HG03097 (cell line): ENCODE measurements at regions not wholly inside any gene's neighbourhood (a gene's known extent, or its start where the extent isn't known, plus 50 kb on each side); places are given as distances from the start of the nearest gene placed in this dataset.
"Not testable (repeated sequence)": the region's sequence is repeated elsewhere in the genome, so short reads cannot be mapped to it uniquely, and the experiment has no call there.

Experiments used
- ATAC-seq: cut with Tn5 transposase; IDR thresholded peaks from one replicate; pipeline ENCODE4 v1.9.1; 2021; ENCODE audit not compliant: unreplicated experiment, low FRiP score

GRCh38 chr1:182003953-182004586, 57.4 kb downstream of the ZNF648 start:
- ATAC-seq, result no peak

GRCh38 chr1:182003025-182003725, 58.3 kb downstream of the ZNF648 start:
- no peak for ATAC-seq

DNA sequence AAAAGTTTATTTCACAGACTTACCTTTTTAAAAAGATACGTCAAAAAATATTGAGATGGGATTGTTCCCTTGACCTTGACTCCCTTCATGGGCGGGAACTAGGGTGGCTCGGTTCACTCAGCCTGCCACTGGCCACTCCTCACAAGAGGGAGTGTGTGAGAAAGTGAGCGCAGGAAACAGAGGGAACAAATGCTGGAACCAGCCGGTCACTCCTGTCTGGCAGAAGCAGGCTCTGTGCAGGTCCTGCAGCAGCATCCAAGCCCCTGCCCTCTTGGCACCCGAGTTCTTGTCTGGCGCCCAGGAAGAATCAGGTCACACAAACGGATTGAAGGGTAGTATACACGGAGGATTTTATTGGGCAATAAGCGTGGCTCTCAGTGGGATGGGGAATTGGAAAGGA, 58.9 kb downstream of the ZNF648 start:
- ATAC-seq, result no peak

DNA sequence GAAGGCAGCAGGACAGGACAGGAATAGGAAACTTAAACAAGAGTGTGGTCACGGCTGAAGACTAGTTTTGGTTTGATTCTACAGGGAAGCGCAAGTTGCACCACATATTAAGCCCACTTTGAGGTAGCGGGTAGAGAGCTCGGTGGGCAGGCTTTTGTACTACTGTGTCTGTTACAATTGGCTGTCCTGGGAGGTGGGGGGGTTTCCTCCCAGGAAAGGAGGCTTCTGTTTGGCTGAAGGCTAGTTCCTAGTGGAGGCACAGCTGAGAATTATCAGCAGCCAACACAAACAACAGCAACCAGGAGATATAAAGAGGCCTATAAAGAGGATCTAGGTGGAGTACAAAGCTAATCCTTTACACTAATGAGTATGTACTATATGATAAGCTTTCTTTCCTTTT, 62.7 kb downstream of the ZNF648 start:
- no peak for ATAC-seq

DNA sequence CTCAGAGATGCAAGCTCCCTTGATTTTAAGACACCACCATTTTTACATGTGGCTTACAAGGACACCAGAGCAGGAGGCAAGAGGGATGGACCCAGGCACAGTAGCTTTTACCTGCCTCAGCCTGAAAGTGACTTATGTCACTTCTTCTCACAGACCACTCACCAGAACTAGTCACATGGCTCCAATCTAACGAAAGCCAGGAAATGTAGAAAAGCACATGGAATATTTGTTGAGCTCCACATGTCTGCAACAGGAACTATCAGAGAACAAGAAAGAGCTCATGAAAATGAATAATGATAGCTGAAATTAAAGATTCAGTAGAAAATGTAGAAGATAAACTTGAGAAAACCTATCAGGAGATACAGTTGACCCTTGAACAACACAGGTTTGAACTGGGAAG, 69.4 kb downstream of the ZNF648 start:
- no peak for ATAC-seq

- no peak for ATAC-seq
Measured at GRCh38 chr1:181990728-181991127, 70.8 kb downstream of the ZNF648 start.

GRCh38 chr1:181989261-181989920, 72.1 kb downstream of the ZNF648 start:
- ATAC-seq, result no peak

DNA sequence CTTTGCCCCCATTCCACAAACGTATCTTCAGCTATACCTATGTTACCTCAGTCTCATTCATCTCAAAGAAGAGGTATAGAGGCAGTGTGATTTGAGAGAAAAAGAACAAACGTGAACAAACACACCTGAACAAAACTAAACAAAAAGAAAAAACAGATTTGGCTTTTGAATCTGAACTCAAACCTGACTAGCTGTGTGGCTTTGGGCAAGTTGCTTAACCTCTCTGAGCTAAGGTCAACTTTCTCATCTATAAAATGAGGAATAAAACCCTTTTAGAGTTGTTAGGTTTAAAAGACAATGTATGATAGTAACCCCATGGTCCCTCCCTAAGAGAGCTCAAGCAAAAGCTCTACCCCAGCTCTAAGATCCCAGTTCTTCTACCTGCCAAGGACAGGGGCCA, 73.5 kb downstream of the ZNF648 start:
- ATAC-seq, result no peak

DNA sequence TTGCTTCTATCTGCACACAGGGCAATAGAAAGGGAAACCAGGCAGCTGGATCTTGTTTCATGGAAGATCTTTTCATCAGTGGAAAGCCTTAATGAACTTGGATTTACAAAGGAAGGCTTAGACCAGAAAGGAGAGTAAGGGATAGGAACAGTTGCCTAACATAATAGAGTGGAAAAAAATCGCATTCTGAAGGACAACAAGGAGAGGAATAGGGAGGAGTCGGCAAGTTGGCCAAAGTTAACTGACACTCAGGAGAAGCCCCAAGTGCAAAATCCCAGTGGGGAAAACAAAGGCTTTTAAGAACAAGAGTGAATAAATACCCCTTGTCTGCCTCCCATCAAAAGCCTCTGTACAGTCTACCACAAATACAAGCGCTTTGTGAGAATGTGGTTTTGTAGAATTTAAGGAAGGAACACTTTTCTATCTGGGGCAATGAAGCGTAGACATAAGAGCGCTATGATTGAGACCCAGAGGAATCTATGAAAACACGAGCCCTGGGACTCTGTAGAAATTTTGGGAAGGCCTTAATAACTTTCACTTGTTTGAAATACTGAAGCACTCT, 74.1 kb downstream of the ZNF648 start:
- no peak for ATAC-seq

DNA sequence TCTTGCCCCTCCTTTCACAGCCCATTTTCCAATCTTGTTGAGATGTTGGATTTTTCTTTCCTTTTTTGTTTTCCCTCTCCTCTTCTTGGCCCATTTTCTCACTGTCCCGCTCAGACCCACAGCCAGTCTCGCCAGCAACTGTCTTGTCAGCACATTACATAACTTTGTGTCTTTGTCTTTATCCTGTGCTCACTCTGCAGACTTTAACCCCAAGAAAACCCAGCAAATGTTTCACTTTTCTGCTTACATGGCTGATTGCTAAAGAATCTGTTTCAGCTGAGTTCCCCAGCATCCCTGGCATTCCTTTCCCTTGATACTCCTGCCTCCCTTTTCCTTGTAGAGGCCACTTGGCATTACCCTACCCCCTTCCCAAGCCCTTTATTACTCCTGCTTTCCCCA, 74.6 kb downstream of the ZNF648 start:
- no peak for ATAC-seq

- no peak for ATAC-seq
Measured at GRCh38 chr1:181985936-181986906, 75.3 kb downstream of the ZNF648 start.

DNA sequence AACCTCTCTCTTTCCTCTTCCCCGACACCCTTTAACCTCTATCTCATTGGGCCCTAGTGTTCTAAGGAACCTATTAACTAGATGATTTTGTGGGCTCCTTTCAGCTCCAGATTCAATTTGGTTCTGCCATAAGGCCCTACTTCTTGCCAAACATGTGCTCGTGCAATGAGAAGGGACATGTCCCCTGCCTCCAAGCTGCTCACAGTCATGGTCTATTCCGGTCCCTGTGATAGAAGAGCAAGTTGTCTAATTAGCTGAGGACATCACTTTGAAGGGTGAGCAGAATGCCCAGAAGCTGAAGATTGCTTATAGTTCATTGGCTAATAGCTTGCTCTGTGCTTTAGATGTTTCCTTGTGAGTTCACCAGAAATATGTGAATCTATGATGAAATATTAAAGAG, 76.2 kb downstream of the ZNF648 start:
- ATAC-seq, result no peak

GRCh38 chr1:181984006-181984405, 77.5 kb downstream of the ZNF648 start:
- no peak for ATAC-seq

DNA sequence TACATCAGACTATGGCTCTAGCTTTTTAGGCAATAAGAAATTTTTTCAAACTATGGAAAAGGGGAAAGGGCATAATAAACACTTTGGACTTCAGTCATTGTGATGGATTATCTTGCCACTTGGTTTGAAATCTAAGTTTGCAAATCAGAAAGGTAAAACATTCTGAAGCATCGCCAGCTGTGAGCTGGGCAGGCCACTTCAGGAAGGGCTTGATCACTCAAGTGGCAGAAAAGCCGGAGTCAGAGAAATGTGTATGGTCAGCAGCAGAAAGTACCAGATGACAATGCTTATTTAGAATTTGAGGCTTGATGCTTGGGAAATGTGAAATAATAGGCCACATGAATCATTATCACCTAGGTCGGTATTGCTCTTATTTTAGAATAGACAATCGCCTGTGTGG, 79.7 kb downstream of the ZNF648 start:
- ATAC-seq, result no peak

DNA sequence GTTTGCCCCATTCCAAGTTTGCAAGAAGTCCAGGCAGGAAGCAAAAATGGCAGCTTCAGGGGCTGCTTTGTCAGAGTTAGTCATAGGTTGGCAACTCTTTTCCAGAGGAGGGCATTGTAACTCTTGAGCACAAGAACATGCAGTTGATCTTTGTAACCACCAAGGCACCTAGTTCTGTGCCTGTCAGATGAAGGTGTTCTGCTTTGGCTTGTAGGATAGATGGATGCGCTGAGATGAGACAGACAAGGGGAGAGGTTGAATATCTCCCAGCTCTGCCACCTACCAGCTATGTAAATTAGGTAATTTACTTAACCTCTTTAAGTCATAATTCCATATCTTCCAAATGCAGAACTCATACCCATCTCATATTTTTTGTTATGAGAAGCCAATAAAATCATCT, 89.3 kb downstream of the ZNF648 start:
- ATAC-seq, result no peak

DNA sequence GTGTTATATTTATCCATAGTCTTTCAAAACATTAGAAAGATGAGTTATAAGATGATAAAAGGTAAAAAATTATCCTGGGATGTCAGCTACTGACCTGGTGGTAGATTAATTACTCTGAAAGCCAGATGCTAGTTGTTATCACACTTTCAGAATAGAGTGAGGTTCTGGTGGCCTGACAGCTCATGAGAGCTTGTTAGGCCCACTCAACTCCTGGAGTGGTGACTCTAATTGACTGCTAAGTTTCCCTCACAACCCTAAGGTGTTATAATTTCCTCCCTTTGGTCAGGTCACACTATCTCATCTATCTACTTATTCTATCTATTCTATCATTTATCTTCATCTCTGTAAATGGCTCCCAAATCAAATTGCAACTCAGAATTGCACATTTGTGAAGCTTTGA, 90.1 kb downstream of the ZNF648 start:
- no peak for ATAC-seq

DNA sequence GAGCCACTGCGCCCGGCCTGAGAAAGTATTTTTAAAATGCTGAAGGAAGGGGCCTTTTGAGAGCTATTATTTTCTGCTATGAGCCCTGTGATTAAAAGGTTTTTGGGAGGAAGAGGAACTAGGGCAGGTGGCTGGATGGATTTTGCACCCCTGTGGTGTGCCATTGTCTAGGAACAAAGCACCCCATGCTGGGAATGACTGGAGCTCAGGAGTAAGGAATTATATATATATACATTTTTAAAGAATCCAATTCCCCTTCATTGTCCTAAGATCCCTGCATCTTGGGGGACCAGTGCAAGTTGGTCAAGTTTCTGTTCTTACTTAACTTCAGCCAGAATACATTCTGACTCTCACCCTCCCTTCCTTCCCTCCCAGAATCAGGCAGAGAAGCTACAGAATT, 91.6 kb downstream of the ZNF648 start:
- ATAC-seq, result no peak

- not testable (repeated sequence) for ATAC-seq
Measured at GRCh38 chr1:181954696-181955095, 106.8 kb downstream of the ZNF648 start.

DNA sequence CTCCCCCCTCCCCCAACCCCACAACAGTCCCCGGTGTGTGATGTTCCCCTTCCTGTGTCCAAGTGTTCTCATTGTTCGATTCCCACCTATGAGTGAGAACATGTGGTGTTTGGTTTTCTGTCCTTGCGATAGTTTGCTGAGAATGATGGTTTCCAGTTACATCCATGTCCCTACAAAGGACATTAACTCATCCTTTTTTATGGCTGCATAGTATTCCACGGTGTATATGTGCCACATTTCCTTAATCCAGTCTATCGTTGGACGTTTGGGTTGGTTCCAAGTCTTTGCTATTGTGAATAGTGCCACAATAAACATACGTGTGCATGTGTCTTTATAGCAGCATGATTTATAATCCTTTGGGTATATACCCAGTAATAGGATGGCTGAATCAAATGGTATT, 107.3 kb downstream of the ZNF648 start:
- ATAC-seq, result not testable (repeated sequence)

DNA sequence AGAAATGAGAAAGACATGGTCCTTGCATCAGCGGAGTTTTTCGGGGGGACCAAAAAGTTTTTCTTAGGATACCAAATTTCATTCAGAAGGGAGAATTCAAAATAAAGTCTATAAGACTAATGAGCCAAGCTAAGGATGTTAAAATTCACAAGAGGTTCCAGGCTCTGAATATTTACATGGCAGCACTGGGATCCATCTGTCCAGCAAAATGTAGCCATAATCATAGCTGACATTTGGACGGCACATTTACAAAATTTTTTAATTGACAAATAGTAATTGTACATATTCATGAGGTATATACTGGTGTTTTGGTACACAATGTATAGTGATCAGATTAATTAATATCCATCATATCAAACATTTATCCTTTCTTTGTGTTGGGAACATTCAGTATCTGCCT, 107.9 kb downstream of the ZNF648 start:
- ATAC-seq, result no peak

DNA sequence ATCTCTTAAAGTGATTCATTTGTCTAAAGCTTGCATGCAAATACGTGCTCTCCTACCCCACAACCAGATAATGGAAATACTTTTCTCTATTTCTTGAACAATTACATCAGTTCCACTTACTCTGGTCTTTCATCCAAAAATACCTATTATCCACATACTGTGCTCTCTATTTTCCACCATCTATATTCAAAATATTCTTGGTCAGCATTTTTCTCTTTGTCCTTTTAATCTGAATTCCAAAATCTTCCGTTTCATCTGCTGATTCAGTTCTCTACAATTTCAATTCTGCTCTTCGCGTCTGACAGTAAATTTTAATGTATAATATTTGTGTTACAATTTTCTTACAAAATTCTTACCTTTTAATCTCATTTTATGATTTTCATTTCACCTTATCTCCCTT, 110.3 kb downstream of the ZNF648 start:
- no peak for ATAC-seq
